ENCODE measurements at regions not wholly inside any gene's neighbourhood (a gene's known extent, or its start where the extent isn't known, plus 50 kb on each side); places are given as distances from the start of the nearest gene placed in this dataset.
A peak's percentile ranks its signal among the peaks of the same experiment; 100 is the strongest.
"Not testable (repeated sequence)": the region's sequence is repeated elsewhere in the genome, so short reads cannot be mapped to it uniquely, and the experiment has no call there.

- no peak for DNase-seq
Observed at GRCh38 chr22:44574640-44575380, 76.8 kb upstream of the RTL6 start.

GRCh38 chr22:44574057-44574639 is 76.1 kb upstream of the RTL6 start:
- no peak for DNase-seq

DNA sequence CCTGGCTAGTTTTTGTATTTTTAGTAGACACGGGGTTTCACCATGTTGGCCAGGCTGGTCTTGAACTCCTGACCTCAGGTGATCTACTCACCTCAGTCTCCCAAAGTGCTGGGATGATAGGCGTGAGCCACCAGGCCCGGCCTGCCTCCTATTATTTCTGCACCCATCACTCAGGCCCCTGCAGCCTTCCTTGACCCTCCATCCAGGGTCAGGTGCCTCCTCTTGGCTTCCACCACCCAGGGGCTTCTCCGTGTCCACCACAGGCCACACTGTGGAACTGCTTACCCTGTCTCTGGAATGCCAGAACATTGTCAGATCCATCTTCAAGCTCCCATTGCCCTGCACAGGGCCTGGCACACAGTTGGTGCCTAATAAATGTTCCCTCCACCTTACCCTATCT is 75.4 kb upstream of the RTL6 start:
- DNase-seq, result no peak

DNA sequence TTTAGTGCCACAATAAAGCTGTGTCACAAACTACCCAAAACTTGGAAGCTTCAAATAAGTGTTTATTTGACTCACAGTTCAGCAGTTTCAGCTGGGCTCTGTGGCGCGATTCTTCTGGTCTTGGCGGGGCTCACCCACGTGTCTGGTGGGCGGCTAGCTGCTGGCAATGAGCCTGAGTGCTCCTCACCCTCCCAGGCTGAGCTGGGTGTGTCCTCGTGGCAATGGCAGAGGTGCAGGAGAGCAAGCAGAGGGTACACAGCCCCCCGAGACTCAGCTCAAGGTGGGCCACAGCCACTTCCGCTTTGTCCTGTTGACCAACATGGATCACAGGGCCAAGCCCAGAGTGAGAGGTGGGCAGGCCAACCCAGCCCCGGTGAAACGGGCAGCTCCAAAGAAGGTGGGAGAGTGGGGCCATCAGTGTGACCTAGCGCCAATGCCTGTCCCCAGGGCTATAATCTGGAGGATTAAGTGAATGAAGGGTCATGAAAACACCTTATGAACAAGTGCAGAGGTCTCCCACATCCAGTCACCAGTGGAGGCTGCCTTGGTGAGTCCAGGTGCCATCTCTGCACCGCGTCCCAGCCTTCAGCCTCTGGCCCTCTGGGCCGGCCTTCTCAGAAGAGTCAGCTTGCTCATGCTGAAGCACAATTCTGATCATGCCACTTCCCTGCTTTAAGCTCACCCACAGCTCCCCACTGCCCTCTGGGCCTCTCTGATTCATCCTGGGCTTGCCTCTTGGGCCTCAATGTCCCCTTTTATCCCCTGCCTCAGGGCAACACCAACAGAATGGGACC is 74.6 kb upstream of the RTL6 start:
- DNase-seq, result no peak

DNA sequence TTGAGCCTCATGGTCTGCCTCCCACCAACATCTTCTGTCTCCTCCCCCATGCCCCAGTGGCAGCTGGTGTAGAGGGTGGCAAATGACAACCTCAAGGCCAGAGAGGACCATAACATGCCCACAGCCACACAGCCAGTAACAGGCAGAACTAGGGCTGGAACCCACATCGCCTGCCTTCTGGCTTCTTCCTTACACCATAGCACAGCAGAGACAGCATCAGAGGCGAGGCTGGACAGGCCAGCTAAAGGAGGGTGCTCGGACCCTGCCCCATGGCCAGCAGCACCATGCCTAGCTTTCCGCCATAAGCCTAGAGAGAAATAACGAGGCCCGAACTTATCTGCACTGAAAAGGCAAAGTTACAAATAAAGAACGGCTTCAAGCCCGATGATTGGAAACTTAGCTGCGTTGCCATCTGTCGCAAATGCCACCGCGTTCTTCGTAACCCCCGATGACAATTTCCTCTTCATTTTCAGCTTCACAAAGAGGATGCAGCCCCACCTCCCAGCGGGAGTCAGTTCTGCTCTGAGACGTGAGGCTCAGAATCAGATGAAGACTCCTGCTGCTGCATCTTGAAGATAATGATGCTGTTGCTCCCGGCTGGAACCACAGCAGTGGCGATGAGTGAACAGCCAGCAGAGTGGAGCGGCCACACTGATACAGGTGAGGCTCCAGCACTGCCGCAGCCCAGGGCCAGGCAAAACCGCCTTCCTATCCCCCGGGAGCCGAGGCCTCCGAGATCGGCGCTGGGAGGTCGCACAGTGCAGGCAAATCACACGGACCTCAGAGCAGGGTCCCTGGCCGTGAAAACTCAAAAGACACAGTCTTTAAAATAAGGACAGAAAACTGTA is 73.8 kb upstream of the RTL6 start:
- no peak for DNase-seq

DNA sequence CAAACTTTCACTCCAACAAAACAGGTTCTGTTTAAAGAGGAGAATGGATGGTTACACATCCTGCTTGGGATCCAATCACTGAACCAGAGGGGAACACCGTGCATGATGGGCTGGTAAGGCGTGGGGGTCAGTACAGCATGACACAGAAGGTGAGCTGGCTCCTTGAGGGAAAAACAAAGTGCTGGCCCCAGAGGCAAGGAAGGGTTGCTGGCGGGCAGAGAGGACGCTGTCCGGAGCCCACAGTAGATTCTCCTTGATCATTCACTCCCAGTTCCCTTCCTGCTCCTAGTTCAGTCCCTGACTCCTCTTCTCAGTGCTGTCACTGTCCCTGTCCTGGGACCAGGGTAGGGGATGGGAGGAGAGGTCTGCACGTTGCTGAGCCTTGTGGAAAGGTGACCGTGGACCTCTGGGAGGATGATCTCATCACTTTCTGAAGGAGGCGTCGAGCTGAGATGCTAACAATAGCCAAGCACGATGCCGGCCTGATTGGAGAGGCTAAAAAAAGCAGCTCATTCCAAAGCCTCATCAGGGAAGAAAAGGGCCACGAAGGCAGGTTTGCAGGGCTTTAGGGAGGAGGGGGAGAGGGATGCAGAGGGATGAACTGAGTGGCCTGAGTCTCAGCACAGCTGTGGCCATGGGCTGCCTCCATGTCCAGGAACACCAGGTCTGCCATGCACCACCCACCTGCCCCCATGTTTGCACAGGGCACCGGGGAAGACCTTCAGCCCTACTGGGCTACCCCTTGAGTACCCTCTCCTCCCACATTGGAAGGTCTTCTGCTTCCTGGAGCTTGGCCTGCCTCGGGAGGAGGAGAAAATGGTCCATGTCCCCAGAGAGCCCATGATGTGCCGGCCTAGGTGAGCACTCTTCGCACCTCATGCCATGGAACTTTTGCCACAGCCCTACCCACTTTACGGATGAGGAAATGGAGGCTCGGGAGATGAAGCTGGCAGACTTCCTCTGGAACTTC is 72.7 kb upstream of the RTL6 start:
- no peak for DNase-seq

DNA sequence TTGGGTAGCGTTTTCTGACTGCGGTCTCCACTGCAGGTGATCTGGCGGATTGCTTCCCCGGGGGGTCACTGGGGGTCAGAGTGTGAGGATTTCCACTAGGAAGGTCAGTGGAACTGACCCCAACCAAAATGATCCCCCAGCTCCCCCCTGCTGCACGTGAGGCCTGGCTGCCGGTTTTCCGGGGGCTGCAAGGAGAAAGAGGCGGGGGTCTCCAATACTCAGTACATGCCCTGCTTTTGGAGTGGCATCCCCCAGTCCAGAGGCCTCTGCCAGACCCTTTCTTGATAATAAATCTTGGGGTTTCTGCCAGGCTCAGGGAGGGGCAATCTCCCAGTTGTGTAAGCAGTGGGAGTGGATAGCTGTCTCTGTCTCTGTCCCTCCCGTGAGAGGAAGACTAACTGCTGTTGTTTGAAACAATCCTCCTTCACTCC is 71.5 kb upstream of the RTL6 start:
- DNase-seq, result no peak

DNA sequence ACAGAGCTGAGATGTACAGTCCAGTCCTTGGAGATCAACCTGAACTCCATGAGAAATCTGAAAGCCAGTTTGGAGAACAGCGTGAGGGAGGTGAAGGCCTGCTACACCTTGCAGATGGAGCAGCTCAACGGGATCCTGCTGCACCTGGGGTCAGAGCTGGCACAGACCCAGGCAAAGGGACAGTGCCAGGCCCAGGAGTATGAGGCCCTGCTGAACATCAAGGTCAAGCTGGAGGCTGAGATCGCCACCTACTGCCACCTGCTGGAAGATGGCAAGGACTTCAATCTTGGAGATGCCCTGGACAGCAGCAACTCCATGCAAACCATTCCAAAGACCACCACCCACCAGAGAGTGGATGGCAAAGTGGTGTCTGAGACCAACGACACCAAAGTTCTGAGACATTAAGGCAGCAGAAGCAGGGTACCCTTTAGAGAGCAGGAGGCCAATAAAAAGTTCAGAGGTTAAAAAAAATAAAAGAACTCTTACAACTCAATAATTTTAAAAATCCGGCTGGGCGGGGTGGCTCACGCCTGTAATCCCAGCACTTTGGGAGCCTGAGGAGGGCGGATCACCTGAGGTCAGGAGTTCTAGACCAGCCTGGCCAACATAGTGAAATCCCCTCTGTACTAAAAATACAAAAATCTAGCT is 69.9 kb upstream of the RTL6 start:
- DNase-seq, result peak; percentile 60

DNA sequence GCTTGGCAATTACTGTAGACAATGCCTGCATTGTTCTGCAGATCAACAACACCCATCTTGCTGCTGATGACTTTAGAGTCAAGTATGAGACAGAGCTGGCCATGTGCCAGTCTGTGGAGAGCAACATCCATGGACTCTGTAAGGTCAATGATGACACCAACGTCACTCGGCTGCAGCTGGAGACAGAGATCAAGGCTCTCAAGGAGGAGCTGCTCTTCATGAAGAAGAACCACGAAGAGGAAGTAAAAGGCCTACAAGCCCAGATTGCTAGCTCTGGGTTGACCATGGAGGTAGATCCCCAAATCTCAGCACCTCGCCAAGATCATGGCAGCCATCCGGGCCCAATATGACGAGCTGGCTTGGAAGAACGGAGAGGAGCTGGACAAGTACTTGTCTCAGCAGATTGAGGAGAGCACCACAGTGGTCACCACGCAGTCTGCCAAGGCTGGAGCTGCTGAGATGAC is 69.4 kb upstream of the RTL6 start:
- DNase-seq, result not testable (repeated sequence)

DNA sequence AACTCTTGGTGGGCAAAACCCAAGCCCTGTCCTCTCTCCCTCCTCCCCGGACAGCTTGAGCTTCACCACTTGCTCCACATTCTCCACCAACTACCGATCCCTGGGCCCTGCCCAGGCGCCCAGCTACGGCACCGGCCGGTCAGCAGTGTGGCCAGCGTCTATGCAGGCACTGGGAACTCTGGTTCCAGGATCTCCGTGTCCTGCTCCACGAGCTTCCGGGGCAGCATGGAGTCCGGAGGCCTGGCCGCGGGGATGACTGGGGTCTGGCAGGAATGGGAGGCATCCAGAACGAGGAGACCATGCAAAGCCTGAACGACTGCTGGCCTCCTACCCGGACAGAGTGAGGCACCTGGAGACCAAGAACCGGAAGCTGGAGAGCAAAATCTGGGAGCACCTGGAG is 68.9 kb upstream of the RTL6 start:
- DNase-seq, result no peak

DNA sequence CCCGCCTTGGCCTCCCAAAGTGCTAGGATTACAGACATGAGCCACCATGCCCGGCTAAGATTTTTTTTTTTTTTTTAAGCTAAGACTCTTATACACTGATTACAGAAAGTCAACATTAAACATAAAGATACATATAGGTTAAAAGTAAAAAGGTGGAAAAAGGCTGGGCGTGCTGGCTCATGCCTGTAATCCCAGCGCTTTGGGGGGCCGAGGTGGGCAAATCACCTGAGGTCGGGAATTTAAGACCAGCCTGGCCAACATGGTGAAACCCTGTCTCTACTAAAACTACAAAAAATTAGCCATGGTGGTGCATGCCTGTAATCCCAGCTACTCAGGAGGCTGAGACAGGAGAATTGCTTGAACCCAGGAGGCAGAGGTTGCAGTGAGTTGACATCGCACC is 64.6 kb upstream of the RTL6 start:
- not testable (repeated sequence) for DNase-seq

DNA sequence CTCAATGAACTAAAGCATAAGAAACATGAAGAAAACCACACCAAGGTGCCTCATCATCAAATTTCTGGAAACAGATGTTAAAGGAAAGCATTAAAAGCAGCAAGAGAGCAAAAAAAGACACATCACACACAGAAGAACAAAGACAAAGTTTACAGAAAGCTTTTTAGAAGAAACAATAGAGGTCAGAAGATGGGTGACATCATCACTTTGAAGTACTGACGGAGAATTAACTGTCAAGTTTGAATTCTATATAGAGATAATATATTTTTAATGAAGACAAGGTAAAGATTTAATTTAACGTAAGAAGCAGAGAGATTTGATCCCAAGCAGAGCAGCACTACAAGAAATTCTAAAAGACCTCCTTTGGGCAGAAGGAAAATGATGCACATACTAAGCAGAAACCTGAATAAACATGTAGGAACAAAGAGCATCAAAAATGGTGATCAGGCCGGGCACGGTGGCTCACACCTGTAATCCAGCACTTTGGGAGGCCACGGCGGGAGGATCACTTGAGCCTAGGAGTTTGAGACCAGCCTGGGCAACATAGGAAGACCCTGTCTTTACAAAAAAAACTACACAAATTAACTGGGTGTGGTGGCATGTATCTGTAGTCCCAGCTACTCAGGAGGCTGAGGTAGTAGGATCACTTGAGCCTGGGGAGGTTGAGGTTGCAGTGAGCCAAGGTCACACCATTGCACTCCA is 63.3 kb upstream of the RTL6 start:
- DNase-seq, result no peak

- DNase-seq, result not testable (repeated sequence)
Observed at GRCh38 chr22:44558671-44559070, 60.6 kb upstream of the RTL6 start.

DNA sequence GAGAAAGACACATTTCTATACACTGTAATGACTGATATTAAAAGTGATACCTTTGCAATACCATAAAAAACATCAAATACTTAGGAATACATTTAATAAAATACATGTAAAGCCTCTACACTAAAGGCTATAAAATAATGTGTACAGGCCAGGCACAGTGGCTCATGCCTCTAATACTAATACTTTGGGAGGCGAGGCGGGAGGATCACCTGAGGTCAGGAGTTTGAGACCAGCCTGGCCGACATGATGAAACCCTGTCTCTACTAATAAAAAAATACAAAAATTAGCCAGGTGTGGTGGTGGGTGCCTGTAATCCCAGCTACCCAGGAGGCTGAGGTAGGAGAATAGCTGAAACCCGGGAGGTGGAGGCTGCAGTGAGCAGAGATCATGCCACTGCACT is 59.8 kb upstream of the RTL6 start:
- DNase-seq, result not testable (repeated sequence)

- DNase-seq, result no peak
Observed at GRCh38 chr22:44557064-44557748, 59.2 kb upstream of the RTL6 start.

DNA sequence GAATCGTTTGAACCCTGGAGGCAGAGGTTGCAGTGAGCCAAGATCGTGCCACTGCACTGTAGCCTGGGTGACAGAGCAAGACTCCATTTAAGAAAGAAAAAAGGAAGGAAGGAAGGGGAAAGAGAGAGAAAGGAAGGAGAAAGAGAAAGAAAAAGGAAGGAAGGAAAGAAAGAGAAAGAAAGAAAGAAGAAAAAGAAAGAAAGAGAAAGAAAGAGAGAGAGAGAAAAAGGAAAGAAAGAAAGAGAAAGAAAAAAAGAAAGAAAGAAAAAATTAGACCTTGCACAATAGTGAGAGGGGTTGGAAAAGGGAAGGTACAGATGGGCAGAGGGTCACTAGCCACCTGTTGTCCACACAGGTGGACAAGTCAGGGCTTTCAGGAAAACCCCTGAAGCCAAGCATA is 57.6 kb upstream of the RTL6 start:
- DNase-seq, result no peak

DNA sequence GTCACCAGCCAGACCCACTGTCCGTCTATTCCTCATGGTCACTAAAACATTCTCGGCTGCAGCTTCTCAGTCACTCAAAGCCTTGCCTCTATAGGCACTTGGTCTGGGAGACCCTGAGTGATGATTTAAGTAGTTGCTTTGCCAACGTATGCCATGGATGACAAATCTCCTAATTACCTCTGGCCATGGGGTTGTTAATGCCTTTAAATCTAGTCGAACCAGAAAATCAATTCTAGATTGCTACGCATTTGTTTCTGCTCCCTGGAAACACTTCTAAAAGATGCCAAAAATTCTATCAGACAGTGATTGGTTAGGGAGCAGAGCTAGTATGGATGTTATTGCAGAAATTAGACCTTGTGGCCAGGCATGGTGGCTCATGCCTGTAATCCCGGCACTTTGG is 57.0 kb upstream of the RTL6 start:
- DNase-seq, result no peak

GRCh38 chr22:44554411-44554810 is 56.4 kb upstream of the RTL6 start:
- DNase-seq, result no peak

- DNase-seq, result no peak
Observed at GRCh38 chr22:44550711-44551491, 52.9 kb upstream of the RTL6 start.

Data from CD4-positive, alpha-beta T cell treated with Interleukin-17A for 4 hours (primary cell).